AG09309 (cell line): ENCODE measurements at regions not wholly inside any gene's neighbourhood (a gene's known extent, or its start where the extent isn't known, plus 50 kb on each side); places are given as distances from the start of the nearest gene placed in this dataset.

Experiments
- DNase-seq: peaks from one replicate; pipeline ENCODE4 v3.0.0-alpha.2; 2010; ENCODE audit warnings: low read depth
- H3K4me3 ChIP-seq: 2 replicates; pipeline ENCODE4 v1.5.1; 2011; ENCODE audit warnings: mild to moderate bottlenecking, low read depth, low read length, moderate library complexity; ENCODE audit not compliant: control insufficient read depth
- CTCF ChIP-seq: IDR thresholded peaks from 2 replicates; pipeline ENCODE4 v1.5.1; 2011; ENCODE audit warnings: mild to moderate bottlenecking, low read depth, low read length, inconsistent platforms; ENCODE audit not compliant: insufficient read depth, control insufficient read depth; ENCODE audit errors: missing control alignments

GRCh38 chr18:26794230-26795101 lies 71.0 kb downstream of the AQP4 start:
- no peak for TF ChIP-seq CTCF
- DNase-seq: no peak
- H3K4me3 ChIP-seq: no peak overlapping the region

- no peak for DNase-seq
- no peak for TF ChIP-seq CTCF
These were observed 72.8 kb downstream of the AQP4 start for GRCh38 chr18:26792661-26793060.

GRCh38 chr18:26791676-26792075 lies 73.8 kb downstream of the AQP4 start:
- no peak for DNase-seq
- no peak overlapping the region for H3K4me3 ChIP-seq
- TF ChIP-seq CTCF: no peak

More at GRCh38 chr18:26792661-26793060, 72.8 kb downstream of the AQP4 start:
- no peak overlapping the region for H3K4me3 ChIP-seq

DNA sequence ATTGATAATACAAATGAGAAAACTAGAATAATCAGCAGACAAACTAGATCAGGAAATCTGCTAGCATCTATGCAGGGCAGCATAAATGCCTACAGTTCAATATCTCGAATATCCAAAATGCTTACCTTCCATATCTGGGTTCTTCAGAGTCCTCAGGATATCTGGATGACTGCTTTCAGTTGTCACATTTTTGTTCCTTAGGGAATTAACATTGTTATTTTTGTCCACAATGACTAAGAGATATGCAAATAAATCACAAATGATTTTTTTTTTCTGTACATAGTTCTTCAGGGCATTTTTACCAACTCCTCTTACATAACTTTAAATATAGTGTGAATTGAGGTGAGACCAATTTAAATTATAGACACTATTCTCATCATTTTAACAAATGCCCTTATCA lies 80.9 kb downstream of the AQP4 start:
- TF ChIP-seq CTCF: no peak
- H3K4me3 ChIP-seq: no peak overlapping the region
- no peak for DNase-seq

DNA sequence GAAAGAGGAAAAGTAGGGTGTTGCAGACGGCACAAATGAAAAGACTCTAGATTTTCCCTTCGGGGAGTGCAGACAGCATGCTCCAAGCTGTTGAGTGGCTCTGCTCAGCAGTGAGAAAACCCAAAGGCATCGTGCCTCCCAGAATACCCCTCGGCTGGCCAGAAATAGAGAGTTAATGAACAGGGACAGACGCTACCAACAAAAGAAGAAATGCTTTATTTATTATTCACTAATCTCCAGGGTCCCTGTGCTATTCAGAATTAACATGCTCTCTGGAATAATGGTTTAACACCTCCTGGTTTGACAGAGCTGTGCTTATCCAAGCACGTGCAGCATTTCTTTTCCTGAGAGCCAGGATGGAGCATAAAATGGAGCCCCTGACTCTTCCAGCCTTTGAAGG lies 82.3 kb downstream of the AQP4 start:
- no peak overlapping the region for H3K4me3 ChIP-seq
- DNase-seq: no peak
- no peak for TF ChIP-seq CTCF

DNA sequence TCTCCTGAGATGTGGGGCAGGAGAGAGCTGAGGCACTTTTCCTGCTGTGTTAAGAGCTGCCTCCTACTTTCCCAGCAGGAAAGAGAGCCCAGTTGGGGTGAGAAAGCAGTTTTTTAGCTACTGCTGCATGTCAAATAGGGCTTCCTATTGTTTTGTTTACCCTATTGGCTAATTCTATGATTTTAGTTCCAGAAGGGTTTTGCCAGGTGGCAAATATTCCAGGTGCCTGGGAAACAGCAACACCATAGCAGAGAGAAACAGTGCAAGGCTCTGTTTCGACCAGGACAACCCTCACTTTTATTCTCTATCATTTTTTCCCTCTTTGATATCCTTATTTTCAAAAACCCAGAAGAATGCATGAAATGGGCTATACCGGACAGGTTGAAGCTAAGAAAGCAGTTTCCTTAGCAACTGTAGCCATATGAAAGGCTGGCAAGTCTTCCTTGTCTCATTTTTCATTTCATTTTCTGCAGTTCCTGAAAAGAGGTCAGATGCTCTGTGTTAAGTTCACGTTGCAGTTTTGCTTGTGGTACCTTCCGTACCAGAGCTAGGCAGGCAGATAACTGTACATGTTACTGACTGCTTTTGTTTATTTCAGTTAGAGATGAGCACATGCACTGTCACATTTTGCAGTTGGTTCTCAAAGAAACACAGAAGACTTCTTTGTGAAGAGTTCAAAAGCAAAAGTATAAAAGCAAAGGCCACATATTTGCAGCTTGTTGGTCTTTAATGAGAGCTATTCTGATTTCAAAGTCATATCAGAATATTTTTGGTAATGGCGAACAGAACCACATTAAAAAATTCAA lies 84.8 kb downstream of the AQP4 start:
- no peak for TF ChIP-seq CTCF
- H3K4me3 ChIP-seq: no peak overlapping the region
- DNase-seq: no peak
